Type B pancreatic cell (in vitro differentiated cells): ENCODE measurements at regions not wholly inside any gene's neighbourhood (a gene's known extent, or its start where the extent isn't known, plus 50 kb on each side); places are given as distances from the start of the nearest gene placed in this dataset.

ENCODE experiments used
- DNase-seq: peaks from one replicate; pipeline ENCODE4 v3.0.0; 2021; ENCODE audit warnings: mixed read lengths; ENCODE audit not compliant: unreplicated experiment; ENCODE audit errors: extremely low spot score
- H3K27ac Mint-ChIP-seq: 2 replicates; pipeline ENCODE4 v1.8.0; 2021; ENCODE audit warnings: mild to moderate bottlenecking, mixed read lengths
- H3K27me3 Mint-ChIP-seq: 2 replicates; pipeline ENCODE4 v1.8.0; 2021; ENCODE audit warnings: mixed read lengths
- H3K36me3 Mint-ChIP-seq: 2 replicates; pipeline ENCODE4 v1.8.0; 2021; ENCODE audit warnings: mixed read lengths
- H3K4me1 Mint-ChIP-seq: one replicate; pipeline ENCODE4 v1.8.0; 2021; ENCODE audit warnings: mixed read lengths; ENCODE audit not compliant: unreplicated experiment
- H3K4me3 Mint-ChIP-seq: 2 replicates; pipeline ENCODE4 v1.8.0; 2021; ENCODE audit warnings: mild to moderate bottlenecking, mixed read lengths
- H3K9me3 Mint-ChIP-seq: 2 replicates; pipeline ENCODE4 v1.8.0; 2021; ENCODE audit warnings: mixed read lengths
- CTCF ChIP-seq: fragments of 200-600 bp; sonication (generic); conservative IDR thresholded peaks from 2 replicates; pipeline ENCODE4 v1.5.0; 2021; ENCODE audit warnings: antibody characterized with exemption, mild to moderate bottlenecking

- no peak for DNase-seq
- Mint-ChIP-seq H3K27ac (no peak overlapping the region), H3K4me1 (no peaks in the 10 kb centered on the region), H3K4me3 (no peak overlapping the region), H3K36me3 (no peaks in the 10 kb centered on the region), H3K9me3 (peaks cover 10% of the 10 kb centered on the region), H3K27me3 (no peaks in the 10 kb centered on the region)
- TF ChIP-seq CTCF = no peak
Measured at GRCh38 chr1:82721702-82722101, 921.0 kb downstream of the ADGRL2 start.

- Mint-ChIP-seq H3K4me1 (no peaks in the 10 kb centered on the region), H3K36me3 (no peaks in the 10 kb centered on the region), H3K4me3 (no peak overlapping the region), H3K27me3 (no peaks in the 10 kb centered on the region), H3K9me3 (peaks cover 10% of the 10 kb centered on the region), H3K27ac (no peak overlapping the region)
- no peak for TF ChIP-seq CTCF
- no peak for DNase-seq
Measured at GRCh38 chr1:82718719-82719419, 918.1 kb downstream of the ADGRL2 start.

GRCh38 chr1:82710091-82710490, 909.4 kb downstream of the ADGRL2 start:
- Mint-ChIP-seq H3K36me3 (no peaks in the 10 kb centered on the region), H3K27ac (no peak overlapping the region), H3K4me1 (peaks cover 3% of the 10 kb centered on the region), H3K9me3 (no peaks in the 10 kb centered on the region), H3K27me3 (no peaks in the 10 kb centered on the region), H3K4me3 (no peak overlapping the region)
- no peak for DNase-seq
- no peak for TF ChIP-seq CTCF

- no peak for TF ChIP-seq CTCF
- Mint-ChIP-seq H3K9me3 (no peaks in the 10 kb centered on the region), H3K4me1 (peaks cover 5% of the 10 kb centered on the region), H3K4me3 (no peak overlapping the region), H3K27me3 (no peaks in the 10 kb centered on the region), H3K27ac (no peak overlapping the region), H3K36me3 (no peaks in the 10 kb centered on the region)
- no peak for DNase-seq
Measured at GRCh38 chr1:82707681-82708080, 906.9 kb downstream of the ADGRL2 start.

GRCh38 chr1:82706741-82707140, 906.0 kb downstream of the ADGRL2 start:
- no peak for TF ChIP-seq CTCF
- Mint-ChIP-seq H3K36me3 (no peaks in the 10 kb centered on the region), H3K4me1 (peaks cover 5% of the 10 kb centered on the region), H3K4me3 (no peak overlapping the region), H3K9me3 (no peaks in the 10 kb centered on the region), H3K27ac (no peak overlapping the region), H3K27me3 (no peaks in the 10 kb centered on the region)
- no peak for DNase-seq
